Fibroblast of the aortic adventitia (primary cell): ENCODE measurements at regions not wholly inside any gene's neighbourhood (a gene's known extent, or its start where the extent isn't known, plus 50 kb on each side); places are given as distances from the start of the nearest gene placed in this dataset.
A peak's percentile ranks its signal among the peaks of the same experiment; 100 is the strongest.

Experiments
- DNase-seq: peaks from one replicate; pipeline ENCODE4 v3.0.0-alpha.2; 2010; ENCODE audit warnings: low read depth
- H3K4me3 ChIP-seq: 2 replicates; pipeline ENCODE4 v1.5.1; 2011; ENCODE audit warnings: low read depth, mild to moderate bottlenecking, control low read depth, low read length, moderate library complexity
- TF ChIP-seq, protein P1 (sequence below): IDR thresholded peaks from 2 replicates; pipeline ENCODE4 v1.5.1; 2011; ENCODE audit warnings: mild to moderate bottlenecking, low read length, control low read depth, inconsistent platforms; ENCODE audit not compliant: insufficient read depth

DNA sequence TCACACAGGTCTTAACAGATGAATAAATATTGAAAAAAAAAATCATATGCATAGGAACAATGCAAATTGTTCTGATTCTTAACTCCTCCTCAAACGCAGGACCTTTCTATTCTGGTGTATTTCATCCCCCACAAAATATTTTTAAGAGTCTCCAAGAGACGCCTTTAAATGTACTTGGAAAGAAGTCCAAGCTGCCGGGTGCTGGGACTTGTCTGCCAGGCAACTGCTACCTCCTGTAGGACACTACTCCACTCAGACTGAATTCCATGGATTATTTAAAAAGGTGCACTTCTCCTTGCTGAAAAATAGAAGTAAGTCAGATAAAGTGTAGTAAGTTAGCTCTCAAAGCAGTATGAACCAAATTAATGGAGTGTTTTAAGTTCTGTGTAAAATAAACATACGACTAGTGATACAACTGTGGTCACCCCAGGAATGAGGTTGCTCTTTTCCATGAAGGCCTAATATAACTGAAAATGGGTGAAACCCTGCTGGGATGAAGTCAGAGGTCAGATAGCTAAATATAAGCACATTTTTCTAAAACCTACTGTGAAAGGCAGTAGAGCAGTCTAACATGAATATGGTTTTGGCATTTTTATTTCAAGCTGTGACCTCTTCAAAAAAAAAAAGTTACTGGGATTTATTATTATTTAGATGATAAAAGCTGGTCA lies 189.2 kb upstream of the PBX1 start:
- no peak overlapping the region for H3K4me3 ChIP-seq
- DNase-seq = no peak
- TF ChIP-seq, protein P1, sequence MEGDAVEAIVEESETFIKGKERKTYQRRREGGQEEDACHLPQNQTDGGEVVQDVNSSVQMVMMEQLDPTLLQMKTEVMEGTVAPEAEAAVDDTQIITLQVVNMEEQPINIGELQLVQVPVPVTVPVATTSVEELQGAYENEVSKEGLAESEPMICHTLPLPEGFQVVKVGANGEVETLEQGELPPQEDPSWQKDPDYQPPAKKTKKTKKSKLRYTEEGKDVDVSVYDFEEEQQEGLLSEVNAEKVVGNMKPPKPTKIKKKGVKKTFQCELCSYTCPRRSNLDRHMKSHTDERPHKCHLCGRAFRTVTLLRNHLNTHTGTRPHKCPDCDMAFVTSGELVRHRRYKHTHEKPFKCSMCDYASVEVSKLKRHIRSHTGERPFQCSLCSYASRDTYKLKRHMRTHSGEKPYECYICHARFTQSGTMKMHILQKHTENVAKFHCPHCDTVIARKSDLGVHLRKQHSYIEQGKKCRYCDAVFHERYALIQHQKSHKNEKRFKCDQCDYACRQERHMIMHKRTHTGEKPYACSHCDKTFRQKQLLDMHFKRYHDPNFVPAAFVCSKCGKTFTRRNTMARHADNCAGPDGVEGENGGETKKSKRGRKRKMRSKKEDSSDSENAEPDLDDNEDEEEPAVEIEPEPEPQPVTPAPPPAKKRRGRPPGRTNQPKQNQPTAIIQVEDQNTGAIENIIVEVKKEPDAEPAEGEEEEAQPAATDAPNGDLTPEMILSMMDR = no peak

- DNase-seq = peak; percentile 61
- TF ChIP-seq, protein P1 = no peak
- H3K4me3 ChIP-seq = no peak overlapping the region
Measured at GRCh38 chr1:164380893-164381292, 178.1 kb upstream of the PBX1 start.

GRCh38 chr1:164382384-164382783 lies 176.6 kb upstream of the PBX1 start:
- TF ChIP-seq, protein P1 = no peak
- no peak overlapping the region for H3K4me3 ChIP-seq
- DNase-seq = no peak

DNA sequence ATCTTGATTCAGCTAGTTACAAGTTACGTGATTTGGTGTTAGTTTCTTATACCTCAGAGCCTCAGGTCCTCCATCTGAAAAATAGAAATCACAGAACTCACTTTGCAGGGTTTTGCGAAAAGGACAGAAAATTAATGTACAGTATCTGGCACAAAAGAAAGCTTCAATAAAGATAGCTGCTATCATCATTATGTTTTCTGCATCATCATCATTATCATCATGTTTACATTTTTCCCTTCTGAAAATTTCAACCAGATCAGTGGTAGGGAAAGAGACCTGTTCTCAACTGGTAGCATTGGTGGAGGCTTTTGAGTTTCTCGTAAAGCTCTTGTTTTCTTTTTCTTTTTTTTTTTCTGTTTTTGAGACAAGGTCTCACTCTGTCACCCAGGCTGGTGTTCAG lies 174.7 kb upstream of the PBX1 start:
- H3K4me3 ChIP-seq = no peak overlapping the region
- TF ChIP-seq, protein P1 = no peak
- no peak for DNase-seq

DNA sequence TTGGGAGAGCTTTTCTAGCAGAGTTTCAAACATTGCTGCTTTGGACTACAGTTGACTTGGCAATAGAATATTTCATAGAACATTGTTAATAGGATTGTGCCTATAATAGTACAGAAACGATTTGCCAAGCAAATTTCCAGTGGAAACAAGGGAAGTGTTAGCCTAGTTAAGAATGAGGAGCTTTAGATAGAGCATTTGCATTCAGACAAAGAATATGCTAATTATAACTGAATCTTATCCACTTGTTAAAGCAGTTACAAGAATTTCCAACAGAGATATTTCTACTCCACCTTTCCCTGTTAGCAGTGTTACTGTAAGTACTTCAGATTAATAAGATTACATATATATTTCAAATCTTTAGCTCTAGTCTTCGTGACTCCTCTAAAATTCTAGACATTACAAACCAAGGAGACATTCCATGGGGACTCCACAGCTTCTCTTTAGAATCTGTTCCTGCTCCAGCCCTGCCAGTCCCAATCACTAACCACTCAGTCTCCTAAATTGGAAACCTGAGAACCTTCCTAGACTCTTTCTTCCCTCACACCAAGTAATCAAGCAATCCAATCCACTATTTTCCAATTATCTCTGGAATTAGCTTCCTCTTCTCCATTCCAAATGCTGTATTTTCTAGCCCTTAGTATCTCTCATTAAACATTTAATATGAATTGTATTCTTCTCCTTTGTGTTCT lies 141.8 kb upstream of the PBX1 start:
- no peak for DNase-seq
- no peak overlapping the region for H3K4me3 ChIP-seq
- TF ChIP-seq, protein P1 = no peak

DNA sequence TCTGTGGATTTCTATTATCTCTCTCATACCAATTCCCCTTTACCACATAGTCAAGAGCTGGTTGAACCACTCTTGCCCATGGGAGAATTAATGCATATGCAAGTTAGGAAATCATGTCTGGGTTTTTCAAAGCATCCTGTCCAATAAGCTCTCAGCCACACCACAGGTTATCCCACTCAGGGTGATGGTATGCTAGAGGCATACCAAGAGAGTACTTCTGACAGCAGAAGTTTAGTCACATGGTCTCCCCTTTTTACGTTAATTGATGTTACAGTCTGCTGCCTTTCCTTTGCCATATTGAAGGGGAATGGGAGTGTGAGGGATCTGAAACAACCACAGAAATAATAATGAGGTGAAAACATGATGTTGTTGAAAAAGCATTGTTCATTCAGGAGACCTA lies 135.8 kb upstream of the PBX1 start:
- no peak for DNase-seq
- H3K4me3 ChIP-seq = no peak overlapping the region
- TF ChIP-seq, protein P1 = no peak
